GM23248 (cell line): ENCODE measurements at regions not wholly inside any gene's neighbourhood (a gene's known extent, or its start where the extent isn't known, plus 50 kb on each side); places are given as distances from the start of the nearest gene placed in this dataset.

ENCODE experiments used
- EZH2 ChIP-seq: fragments of 200-600 bp; sonication (generic); IDR thresholded peaks from 2 replicates; pipeline ENCODE4 v1.6.1; 2018; ENCODE audit warnings: antibody characterized with exemption, mild to moderate bottlenecking; ENCODE audit not compliant: insufficient read depth, poor library complexity, severe bottlenecking
- EZH2phosphoT487 ChIP-seq: fragments of 200-600 bp; sonication (generic); IDR thresholded peaks from 2 replicates; pipeline ENCODE4 v1.6.1; 2018; ENCODE audit warnings: antibody characterized with exemption, moderate library complexity, mild to moderate bottlenecking, low read depth; ENCODE audit not compliant: insufficient read depth

GRCh38 chr5:74131250-74131649 is 505.3 kb downstream of the ARHGEF28 start:
- TF ChIP-seq EZH2: no peak
- TF ChIP-seq EZH2phosphoT487: no peak
